H1 (cell line): ENCODE measurements at regions not wholly inside any gene's neighbourhood (a gene's known extent, or its start where the extent isn't known, plus 50 kb on each side); places are given as distances from the start of the nearest gene placed in this dataset.

Experiments used
- CHD1 ChIP-seq: IDR thresholded peaks from 2 replicates; pipeline ENCODE4 v1.6.1; 2012; ENCODE audit warnings: low read depth, low read length, improper control_type of control experiment
- CREB1 ChIP-seq: IDR thresholded peaks from 2 replicates; pipeline ENCODE4 v1.6.1; 2012; ENCODE audit warnings: inconsistent platforms
- EZH2 ChIP-seq: fragments of 200-600 bp; sonication (generic); IDR thresholded peaks from 2 replicates; pipeline ENCODE4 v1.7.1; 2012; ENCODE audit warnings: low read depth, mild to moderate bottlenecking, moderate library complexity, low read length, inconsistent platforms; ENCODE audit not compliant: severe bottlenecking
- HDAC2 ChIP-seq, 2 experiments: fragments of 300-600 bp in 1 of 2; sonication (generic) in 1 of 2; IDR thresholded peaks; 2 replicates each; pipeline ENCODE4 v1.6.1; 2011 to 2012; ENCODE audit warnings: low read depth in 2 of 2, low read length in 2 of 2, mild to moderate bottlenecking in 2 of 2, moderate library complexity in 2 of 2, borderline replicate concordance in 1 of 2, inconsistent platforms in 1 of 2
- KDM4A ChIP-seq: IDR thresholded peaks from one replicate; pipeline ENCODE4 v1.7.1; 2012; ENCODE audit warnings: low read depth, mild to moderate bottlenecking, moderate library complexity, low read length, inconsistent platforms; ENCODE audit not compliant: severe bottlenecking
- RAD21 ChIP-seq, 2 experiments: IDR thresholded peaks in 1 of 2; conservative IDR thresholded peaks in 1 of 2; 2 replicates each; pipeline ENCODE4 v1.6.1; 2011; ENCODE audit warnings: low read depth in 2 of 2, low read length in 2 of 2, improper control_type of control experiment in 1 of 2, inconsistent platforms in 1 of 2, mild to moderate bottlenecking in 1 of 2, moderate library complexity in 1 of 2
- SIRT6 ChIP-seq: IDR thresholded peaks from one replicate; pipeline ENCODE4 v1.7.1; 2012; ENCODE audit warnings: low read length, inconsistent platforms
- USF2 ChIP-seq: IDR thresholded peaks from 2 replicates; pipeline ENCODE4 v1.6.1; 2011; ENCODE audit warnings: low read length, improper control_type of control experiment

- no peak for TF ChIP-seq RAD21 (IDR thresholded peaks at IDR 0.05 in 1 of 2, conservative IDR thresholded peaks at IDR 0.05 in 1 of 2; ENCODE audit: low read depth in 2 of 2, low read length in 2 of 2)
- no peak for TF ChIP-seq SIRT6
- TF ChIP-seq KDM4A = no peak
- no peak for TF ChIP-seq CHD1
- no peak for TF ChIP-seq CREB1
- TF ChIP-seq USF2 = no peak
- TF ChIP-seq HDAC2 (IDR thresholded peaks at IDR 0.05; ENCODE audit: borderline replicate concordance in 1 of 2, low read depth in 2 of 2, low read length in 2 of 2) = no peak
- no peak for TF ChIP-seq EZH2
Measured at GRCh38 chr10:4066581-4067390, 281.8 kb upstream of the KLF6 start (continued).
